ENCODE measurements at regions not wholly inside any gene's neighbourhood (a gene's known extent, or its start where the extent isn't known, plus 50 kb on each side); places are given as distances from the start of the nearest gene placed in this dataset. TPM values are rescaled to one million over a fixed set of nuclear protein-coding genes. Genes with fewer than 3 reads are reported as not detected.
"Not testable (repeated sequence)": the region's sequence is repeated elsewhere in the genome, so short reads cannot be mapped to it uniquely, and the experiment has no call there.

DNA sequence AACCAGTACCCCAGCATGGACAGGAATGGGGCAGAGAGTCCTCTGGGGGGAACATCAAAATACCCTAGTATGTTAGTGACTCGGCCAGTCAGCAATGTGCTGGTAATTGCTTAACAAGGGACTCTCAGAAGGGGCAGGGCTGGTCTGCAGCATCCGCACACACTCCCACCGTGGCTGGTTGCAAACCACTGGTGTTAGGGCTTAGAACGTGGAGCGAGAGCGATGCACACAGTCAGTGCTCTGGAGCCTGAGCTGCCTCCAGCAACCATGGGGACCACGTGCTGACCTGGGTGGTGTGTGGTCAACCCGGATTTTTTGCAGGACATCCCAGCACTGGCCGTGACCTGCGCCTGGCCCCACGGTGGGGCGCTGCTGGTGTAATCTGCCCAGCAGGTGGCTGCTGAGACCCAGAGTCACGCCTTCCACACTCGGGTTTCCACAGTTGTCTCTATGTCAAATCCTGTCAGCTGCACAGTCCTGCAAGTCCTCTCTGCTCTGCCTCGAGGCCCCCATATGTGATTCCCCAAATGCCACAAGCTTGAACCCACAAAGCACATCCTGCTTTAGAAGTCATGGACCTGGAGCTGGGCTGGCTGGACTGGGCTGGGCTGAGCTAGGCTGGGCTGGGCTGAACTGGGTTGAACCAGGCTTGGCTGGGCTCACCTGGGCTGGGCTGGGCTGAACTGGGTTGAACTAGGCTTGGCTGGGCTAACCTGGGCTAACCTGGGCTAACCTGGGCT, 50.6 kb upstream of the GPC1 start:
- Histone ChIP-seq H4K91ac (ENCODE audit: low read depth, low read length, poor library complexity) (no peak overlapping the region), H3K27me3 (ENCODE audit: control insufficient read depth in 3 of 3, insufficient read depth in 3 of 3, low read depth in 1 of 3, low read length in 3 of 3) (no peaks in the 10 kb centered on the region), H3K4me3 (ENCODE audit: low read length in 2 of 2) (no peak overlapping the region), H2BK15ac (ENCODE audit: low read length) (peak overlapping the region; percentile 69), H3K18ac (ENCODE audit: low read length) (peak overlapping the region; percentile 65), H3K36me3 (replicated peaks in 1 of 2; ENCODE audit: control insufficient read depth in 2 of 2, insufficient read depth in 2 of 2, low read length in 2 of 2) (no peaks in the 10 kb centered on the region), H3K4me2 (ENCODE audit: insufficient read depth, low read length, poor library complexity, severe bottlenecking) (no peak overlapping the region), H2AFZ (ENCODE audit: low read length) (no peak overlapping the region), H3K23ac (ENCODE audit: low read depth, low read length, poor library complexity) (peak overlapping the region; percentile 8), H3K9ac (ENCODE audit: low read depth, low read length, poor library complexity) (no peak overlapping the region), H2AK5ac (ENCODE audit: low read depth, low read length) (peak overlapping the region; percentile 86), H3K4me1 (ENCODE audit: control insufficient read depth in 2 of 2, insufficient read depth in 1 of 2, low read depth in 1 of 2, low read length in 2 of 2) (no peaks in the 10 kb centered on the region), H3K14ac (ENCODE audit: low read length) (no peak overlapping the region), H2BK12ac (ENCODE audit: low read length) (no peak overlapping the region), H3K27ac (replicated peaks; ENCODE audit: low read length) (no peak overlapping the region), H4K8ac (ENCODE audit: low read depth, low read length) (no peak overlapping the region), H3K79me1 (ENCODE audit: low read depth, low read length) (no peaks in the 10 kb centered on the region), H2BK120ac (ENCODE audit: low read depth, low read length) (no peak overlapping the region), H3K9me3 (replicated peaks in 1 of 2; ENCODE audit: control insufficient read depth in 2 of 2, insufficient read depth in 1 of 2, low read depth in 1 of 2, low read length in 2 of 2) (peaks cover 0 to 3% of the 10 kb centered on the region in 2 donors), H2BK5ac (ENCODE audit: low read length) (no peak overlapping the region), H3K4ac (ENCODE audit: low read length) (no peak overlapping the region)
- DNase-seq (ENCODE audit: low spot score) = no peak
- no CpG with 5 or more reads among the region's 15 CpGs for WGBS, 2 donors (ENCODE audit: extremely low coverage in 2 of 2, insufficient read length in 2 of 2, insufficient replicate concordance in 1 of 2)

DNA sequence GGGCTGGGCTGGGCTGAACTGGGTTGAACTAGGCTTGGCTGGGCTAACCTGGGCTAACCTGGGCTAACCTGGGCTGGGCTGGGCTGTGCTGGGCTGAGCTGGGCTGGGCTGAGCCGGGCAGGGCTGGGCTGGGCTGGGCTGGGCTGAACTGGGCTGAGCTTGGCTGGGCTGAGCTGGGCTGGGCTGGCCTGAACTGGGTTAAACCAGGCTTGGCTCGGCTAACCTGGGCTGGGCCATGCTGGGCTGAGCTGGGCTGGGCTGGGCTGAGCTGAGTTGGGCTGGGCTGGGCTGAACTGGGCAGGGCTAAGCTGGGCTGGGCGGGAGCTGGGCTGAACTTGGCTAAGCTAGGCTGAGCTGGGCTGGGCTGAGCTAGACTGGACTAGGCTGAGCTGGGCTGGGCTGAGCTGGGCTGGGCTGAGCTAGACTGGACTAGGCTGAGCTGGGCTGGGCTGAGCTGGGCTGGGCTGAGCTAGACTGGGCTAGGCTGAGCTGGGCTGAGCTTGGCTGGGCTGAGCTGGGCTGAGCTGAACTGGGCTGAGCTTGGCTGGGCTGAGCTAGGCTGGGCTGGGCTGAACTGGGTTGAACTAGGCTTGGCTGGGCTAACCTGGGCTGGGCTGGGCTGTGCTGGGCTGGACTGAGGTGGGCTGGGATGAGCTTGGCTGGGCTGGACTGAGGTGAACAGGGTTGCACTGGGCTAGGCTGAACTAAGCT, 49.9 kb upstream of the GPC1 start:
- not testable (repeated sequence) for H3K79me1 ChIP-seq (ENCODE audit: low read depth, low read length); H3K4ac ChIP-seq (ENCODE audit: low read length); H3K4me3 ChIP-seq (ENCODE audit: low read length in 2 of 2); DNase-seq (ENCODE audit: low spot score); H3K36me3 ChIP-seq (replicated peaks in 1 of 2; ENCODE audit: control insufficient read depth in 2 of 2, insufficient read depth in 2 of 2, low read length in 2 of 2); H3K9me3 ChIP-seq (replicated peaks in 1 of 2; ENCODE audit: control insufficient read depth in 2 of 2, insufficient read depth in 1 of 2, low read depth in 1 of 2, low read length in 2 of 2); H3K14ac ChIP-seq (ENCODE audit: low read length); H3K27ac ChIP-seq (replicated peaks; ENCODE audit: low read length); H4K91ac ChIP-seq (ENCODE audit: low read depth, low read length, poor library complexity); H2AFZ ChIP-seq (ENCODE audit: low read length); H3K27me3 ChIP-seq (ENCODE audit: control insufficient read depth in 3 of 3, insufficient read depth in 3 of 3, low read depth in 1 of 3, low read length in 3 of 3); H2BK5ac ChIP-seq (ENCODE audit: low read length); H3K9ac ChIP-seq (ENCODE audit: low read depth, low read length, poor library complexity); H4K8ac ChIP-seq (ENCODE audit: low read depth, low read length); H3K4me1 ChIP-seq (ENCODE audit: control insufficient read depth in 2 of 2, insufficient read depth in 1 of 2, low read depth in 1 of 2, low read length in 2 of 2)
- Histone ChIP-seq H3K4me2 (ENCODE audit: insufficient read depth, low read length, poor library complexity, severe bottlenecking) (peak overlapping the region; percentile 14), H2BK15ac (ENCODE audit: low read length) (peak overlapping the region; percentile 39), H2AK5ac (ENCODE audit: low read depth, low read length) (peak overlapping the region; percentile 21), H3K23ac (ENCODE audit: low read depth, low read length, poor library complexity) (peak overlapping the region; percentile 69), H2BK120ac (ENCODE audit: low read depth, low read length) (peak overlapping the region; percentile 25), H2BK12ac (ENCODE audit: low read length) (peak overlapping the region; percentile 49), H3K18ac (ENCODE audit: low read length) (peak overlapping the region; percentile 77)
- no CpG with 5 or more reads among the region's 3 CpGs for WGBS, 2 donors (ENCODE audit: extremely low coverage in 2 of 2, insufficient read length in 2 of 2, insufficient replicate concordance in 1 of 2)

Small RNA genes in the stretch of these regions (small RNA-seq; reads per million reads assigned to genes)
- not detected for gene RF00012 (ENCODE audit: insufficient read depth)
